Immature natural killer cell (primary cell): ENCODE measurements at regions not wholly inside any gene's neighbourhood (a gene's known extent, or its start where the extent isn't known, plus 50 kb on each side); places are given as distances from the start of the nearest gene placed in this dataset.
"Not testable (repeated sequence)": the region's sequence is repeated elsewhere in the genome, so short reads cannot be mapped to it uniquely, and the experiment has no call there.

Experiments
- DNase-seq, 3 donors: peaks; one replicate each; pipeline ENCODE4 v3.0.0; 2022; ENCODE audit warnings: mixed read lengths in 1 of 3
- H3K27ac Mint-ChIP-seq, 6 donors: one replicate each; pipeline ENCODE4 v1.8.0; 2020; ENCODE audit warnings: mixed read lengths in 6 of 6, mild to moderate bottlenecking in 5 of 6, inconsistent platforms in 4 of 6, moderate library complexity in 3 of 6
- H3K27me3 Mint-ChIP-seq, 3 donors: one replicate each; pipeline ENCODE4 v1.8.0; 2020 to 2021; ENCODE audit warnings: low read depth in 3 of 3, mild to moderate bottlenecking in 3 of 3, mixed read lengths in 3 of 3, moderate library complexity in 3 of 3, inconsistent platforms in 1 of 3
- H3K36me3 Mint-ChIP-seq, 3 donors: one replicate each; pipeline ENCODE4 v1.8.0; 2020; ENCODE audit warnings: mixed read lengths in 3 of 3, inconsistent platforms in 2 of 3, mild to moderate bottlenecking in 2 of 3
- H3K4me1 Mint-ChIP-seq, 2 donors: one replicate each; pipeline ENCODE4 v1.8.0; 2020; ENCODE audit warnings: inconsistent platforms in 2 of 2, mild to moderate bottlenecking in 2 of 2, mixed read lengths in 2 of 2, moderate library complexity in 1 of 2
- H3K4me3 Mint-ChIP-seq, 5 donors: one replicate each; pipeline ENCODE4 v1.8.0; 2020; ENCODE audit warnings: mild to moderate bottlenecking in 5 of 5, mixed read lengths in 5 of 5, inconsistent platforms in 3 of 5, moderate library complexity in 3 of 5
- H3K9me3 Mint-ChIP-seq, 6 donors: one replicate each; pipeline ENCODE4 v1.8.0; 2020; ENCODE audit warnings: mild to moderate bottlenecking in 6 of 6, mixed read lengths in 6 of 6, inconsistent platforms in 4 of 6, moderate library complexity in 3 of 6

DNA sequence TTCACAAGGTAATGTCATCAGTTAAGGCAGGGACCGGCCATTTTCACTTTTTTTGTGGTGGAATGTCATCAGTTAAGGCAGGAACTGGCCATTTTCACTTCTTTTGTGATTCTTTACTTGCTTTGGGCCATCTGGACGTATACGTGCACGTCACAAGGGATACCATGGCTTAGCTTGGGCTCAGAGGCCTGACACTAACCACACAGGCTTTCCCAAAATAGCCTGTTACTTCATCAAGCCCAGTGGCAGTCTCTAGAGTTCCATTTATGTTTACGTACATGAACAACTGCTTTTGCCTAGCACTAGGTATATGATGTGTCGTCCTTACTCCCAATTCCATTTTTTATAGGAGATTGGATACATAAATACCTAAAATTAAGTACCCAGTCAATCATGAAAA, 237.9 kb downstream of the C7orf25 start:
- H3K4me1 Mint-ChIP-seq: no peaks in the 10 kb centered on the region
- no peaks in the 10 kb centered on the region for H3K9me3 Mint-ChIP-seq
- H3K27ac Mint-ChIP-seq: no peak overlapping the region
- peaks cover 0 to 3% (median 0%) of the 10 kb centered on the region in 3 donors for H3K27me3 Mint-ChIP-seq
- H3K4me3 Mint-ChIP-seq: no peak overlapping the region
- no peak for DNase-seq
- H3K36me3 Mint-ChIP-seq: no peaks in the 10 kb centered on the region

DNA sequence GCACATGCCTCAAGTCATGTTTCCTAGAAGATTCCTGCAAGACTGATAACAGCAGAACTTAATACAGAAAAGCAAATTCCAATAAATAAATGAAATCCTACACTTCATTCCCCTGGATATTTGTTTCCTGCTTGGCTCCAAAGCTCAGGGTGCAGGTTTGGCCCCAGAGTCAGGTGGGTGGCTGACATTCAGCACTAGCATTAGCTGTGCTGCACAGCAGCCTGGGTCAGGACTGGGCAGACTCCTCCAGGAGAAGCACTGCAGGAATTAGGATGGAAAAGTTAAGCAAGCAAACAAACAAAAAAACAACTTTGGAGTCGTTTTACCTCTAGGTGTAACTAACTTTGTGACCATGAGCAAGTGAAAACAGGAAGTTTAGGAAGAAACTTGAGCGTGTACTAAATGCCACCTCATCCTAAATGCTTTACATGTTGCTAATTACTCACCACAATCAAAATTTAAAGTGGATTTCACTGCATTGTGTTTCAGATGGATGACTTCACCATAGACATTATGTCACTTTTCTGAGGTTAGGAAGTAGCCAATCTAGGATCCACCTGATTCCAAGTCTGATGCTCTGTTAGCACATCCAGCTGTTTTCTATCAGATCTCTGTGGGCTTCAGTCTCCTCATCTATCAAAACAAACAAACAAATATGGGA, 239.4 kb downstream of the C7orf25 start:
- Mint-ChIP-seq H3K9me3 (peaks cover 0 to 3% (median under 1%) of the 10 kb centered on the region in 6 donors), H3K4me1 (no peaks in the 10 kb centered on the region), H3K36me3 (no peaks in the 10 kb centered on the region), H3K4me3 (no peak overlapping the region), H3K27ac (no peak overlapping the region), H3K27me3 (peaks cover 0 to 3% (median 0%) of the 10 kb centered on the region in 3 donors)
- no peak for DNase-seq

DNA sequence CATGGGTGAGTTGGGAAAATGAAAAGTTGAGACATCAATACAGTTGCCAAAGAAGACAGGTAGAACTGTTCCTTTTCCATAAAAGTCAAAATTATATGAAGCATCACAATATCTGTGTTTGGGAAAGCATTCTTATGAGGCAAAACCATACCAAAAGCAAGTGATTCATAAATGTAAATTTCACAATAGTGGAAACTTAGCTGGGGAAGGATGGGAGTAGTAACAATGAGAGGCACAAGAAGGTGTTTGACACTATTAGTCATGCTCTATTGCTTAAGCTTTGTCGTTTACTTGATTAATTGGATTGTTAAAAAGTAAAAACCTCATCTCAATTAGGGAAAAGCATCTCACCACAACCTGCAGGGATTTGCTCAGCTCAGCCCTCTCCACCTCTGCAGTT, 240.2 kb downstream of the C7orf25 start:
- Mint-ChIP-seq H3K27ac (peak overlapping the region in 1 of 6 donors; percentile 25), H3K4me3 (no peak overlapping the region), H3K36me3 (no peaks in the 10 kb centered on the region), H3K27me3 (peaks cover 0 to 3% (median 0%) of the 10 kb centered on the region in 3 donors), H3K9me3 (peaks cover 0 to 12% (median 6%) of the 10 kb centered on the region in 6 donors), H3K4me1 (no peaks in the 10 kb centered on the region)
- no peak for DNase-seq

DNA sequence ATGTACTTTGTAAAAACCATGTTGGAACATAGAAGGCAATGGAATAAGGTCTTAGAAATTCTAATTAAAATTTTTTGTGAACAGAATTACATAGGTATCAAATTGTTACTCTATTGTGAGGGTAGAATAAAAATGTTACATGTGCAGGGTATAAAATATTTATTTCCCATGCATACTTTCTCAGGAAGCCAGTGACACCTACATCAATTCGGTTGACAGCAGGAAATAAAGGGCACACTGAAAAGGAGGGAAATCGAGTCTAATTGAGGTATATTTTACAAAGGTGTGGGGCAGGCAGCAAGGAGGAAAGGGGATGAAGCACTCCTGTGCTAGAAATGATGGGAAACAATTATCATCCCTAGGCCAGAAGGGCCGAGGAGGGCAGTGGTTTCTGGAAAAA, 244.9 kb downstream of the C7orf25 start:
- H3K36me3 Mint-ChIP-seq: no peaks in the 10 kb centered on the region
- H3K27me3 Mint-ChIP-seq: peaks cover 0 to 3% (median 2%) of the 10 kb centered on the region in 3 donors
- no peak overlapping the region for H3K4me3 Mint-ChIP-seq
- H3K27ac Mint-ChIP-seq: no peak overlapping the region
- no peak for DNase-seq
- H3K4me1 Mint-ChIP-seq: no peaks in the 10 kb centered on the region
- peaks cover 0 to 36% (median 11%) of the 10 kb centered on the region in 6 donors for H3K9me3 Mint-ChIP-seq

DNA sequence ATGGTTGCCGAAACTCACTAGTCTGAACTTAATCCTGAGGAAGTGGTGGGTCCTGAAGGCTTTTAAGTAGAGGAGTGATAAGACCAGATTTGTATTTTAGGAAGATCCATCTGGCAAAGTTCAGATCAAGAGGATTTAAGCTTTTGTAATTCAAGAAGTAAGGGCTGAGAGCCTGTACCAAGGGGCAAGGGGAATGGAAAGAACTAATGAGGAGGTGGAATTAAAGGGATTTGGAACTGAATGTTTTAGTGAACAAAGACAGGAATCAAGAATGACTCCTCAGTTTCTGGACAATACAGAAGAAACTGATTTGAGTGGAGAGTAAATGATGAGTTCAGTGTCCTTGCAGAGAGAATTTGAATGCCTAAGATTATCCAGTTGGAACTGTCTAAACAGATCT, 249.0 kb downstream of the C7orf25 start:
- Mint-ChIP-seq H3K4me3 (no peak overlapping the region), H3K4me1 (no peaks in the 10 kb centered on the region), H3K27me3 (peaks cover 0 to 2% (median 0%) of the 10 kb centered on the region in 3 donors), H3K36me3 (no peaks in the 10 kb centered on the region), H3K9me3 (peaks cover 1 to 36% (median 11%) of the 10 kb centered on the region in 6 donors), H3K27ac (no peak overlapping the region)
- DNase-seq: no peak

DNA sequence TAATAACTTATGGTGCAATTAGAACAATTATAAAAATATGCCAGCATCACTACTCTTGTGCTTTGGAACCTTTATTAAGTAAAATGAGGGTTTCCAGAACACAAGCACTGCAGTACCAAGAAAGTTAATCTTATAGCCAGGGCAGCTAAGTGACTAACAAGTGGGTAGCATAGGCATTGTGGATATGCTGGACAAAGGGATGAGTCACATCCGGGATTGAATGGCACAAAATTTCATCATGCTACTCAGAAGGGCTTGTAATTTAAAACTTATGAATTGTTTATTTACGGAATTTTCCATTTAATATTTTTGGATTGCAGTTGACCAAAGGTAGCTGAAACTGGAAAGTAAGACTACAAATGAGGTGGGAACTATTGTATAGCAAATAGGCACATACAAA, 250.6 kb downstream of the C7orf25 start:
- Mint-ChIP-seq H3K4me3 (no peak overlapping the region), H3K27ac (no peak overlapping the region), H3K36me3 (no peaks in the 10 kb centered on the region), H3K9me3 (peaks cover 2 to 21% (median 7%) of the 10 kb centered on the region in 6 donors), H3K4me1 (no peaks in the 10 kb centered on the region), H3K27me3 (peaks cover 0 to 5% (median 0%) of the 10 kb centered on the region in 3 donors)
- no peak for DNase-seq

DNA sequence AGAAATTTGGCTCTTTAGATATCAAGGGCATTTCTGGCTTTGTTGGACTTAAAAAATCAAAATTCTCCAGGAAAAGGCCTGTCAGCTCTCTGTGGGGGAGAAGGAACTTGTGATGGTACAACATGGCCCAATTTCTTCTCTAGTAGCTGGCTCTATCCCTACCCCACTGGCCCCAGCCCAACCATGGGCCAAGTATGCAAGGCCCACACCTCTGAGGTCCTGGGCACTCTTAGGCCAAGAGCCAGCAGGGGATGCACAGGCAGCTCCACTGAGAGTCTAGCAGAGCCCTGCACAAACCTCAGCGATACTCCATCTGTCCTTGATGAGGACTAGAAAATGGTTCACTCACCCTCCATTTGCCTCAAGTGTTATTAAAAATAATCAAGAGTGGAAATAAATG, 261.2 kb downstream of the C7orf25 start:
- Mint-ChIP-seq H3K27ac (no peak overlapping the region), H3K9me3 (peaks cover 0 to 23% (median 6%) of the 10 kb centered on the region in 6 donors), H3K4me1 (no peaks in the 10 kb centered on the region), H3K27me3 (peaks cover 0 to 4% (median 2%) of the 10 kb centered on the region in 3 donors), H3K4me3 (no peak overlapping the region), H3K36me3 (peaks cover 0 to 4% (median 0%) of the 10 kb centered on the region in 3 donors)
- no peak for DNase-seq

DNA sequence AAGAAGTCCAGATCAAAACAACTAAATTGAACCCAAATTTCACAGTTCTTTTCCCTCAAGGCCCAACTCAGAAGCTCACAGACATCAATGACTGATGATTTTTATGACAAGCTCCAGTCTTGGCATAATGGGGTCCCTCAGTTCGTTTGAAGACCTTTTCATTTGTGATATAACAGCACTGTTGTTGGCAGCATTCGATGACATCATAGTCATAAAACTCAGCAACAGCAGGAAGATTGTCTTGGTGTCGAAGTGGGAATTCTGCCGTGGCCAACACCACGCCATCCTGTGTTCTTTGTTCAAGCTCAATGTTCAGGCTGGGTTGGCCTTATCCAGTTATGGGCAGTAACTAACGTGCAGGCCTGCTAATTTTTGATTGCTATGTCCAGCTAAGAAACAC, 261.7 kb downstream of the C7orf25 start:
- H3K27ac Mint-ChIP-seq: no peak overlapping the region
- H3K9me3 Mint-ChIP-seq: peaks cover 0 to 18% (median 4%) of the 10 kb centered on the region in 6 donors
- H3K4me3 Mint-ChIP-seq: no peak overlapping the region
- peaks cover 0 to 2% (median 2%) of the 10 kb centered on the region in 3 donors for H3K27me3 Mint-ChIP-seq
- peaks cover 0 to 4% (median 0%) of the 10 kb centered on the region in 3 donors for H3K36me3 Mint-ChIP-seq
- DNase-seq: no peak
- H3K4me1 Mint-ChIP-seq: no peaks in the 10 kb centered on the region

DNA sequence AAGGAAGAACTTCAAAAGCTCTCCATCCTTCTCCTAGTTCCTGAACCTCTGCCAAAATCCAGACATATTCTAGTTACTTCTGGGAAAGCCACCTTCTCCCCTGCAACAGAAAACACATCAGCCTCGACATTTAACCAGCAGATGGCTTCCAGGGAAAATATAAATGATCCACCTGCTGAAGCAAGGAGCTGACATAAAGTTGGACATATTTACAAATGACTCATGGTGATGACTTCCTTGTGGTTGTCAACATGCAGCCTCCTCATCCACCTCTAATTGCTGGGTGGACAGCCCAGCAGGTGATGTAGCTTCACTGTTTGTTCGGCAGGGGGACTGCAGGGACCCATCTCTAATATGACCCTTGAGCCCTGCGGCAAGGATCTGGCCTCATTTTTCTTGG, 266.0 kb downstream of the C7orf25 start:
- Mint-ChIP-seq H3K36me3 (no peaks in the 10 kb centered on the region), H3K9me3 (peaks cover 0 to 4% (median 2%) of the 10 kb centered on the region in 6 donors), H3K27me3 (peaks cover 2 to 3% (median 2%) of the 10 kb centered on the region in 3 donors), H3K4me3 (no peak overlapping the region), H3K4me1 (no peaks in the 10 kb centered on the region), H3K27ac (no peak overlapping the region)
- DNase-seq: no peak

DNA sequence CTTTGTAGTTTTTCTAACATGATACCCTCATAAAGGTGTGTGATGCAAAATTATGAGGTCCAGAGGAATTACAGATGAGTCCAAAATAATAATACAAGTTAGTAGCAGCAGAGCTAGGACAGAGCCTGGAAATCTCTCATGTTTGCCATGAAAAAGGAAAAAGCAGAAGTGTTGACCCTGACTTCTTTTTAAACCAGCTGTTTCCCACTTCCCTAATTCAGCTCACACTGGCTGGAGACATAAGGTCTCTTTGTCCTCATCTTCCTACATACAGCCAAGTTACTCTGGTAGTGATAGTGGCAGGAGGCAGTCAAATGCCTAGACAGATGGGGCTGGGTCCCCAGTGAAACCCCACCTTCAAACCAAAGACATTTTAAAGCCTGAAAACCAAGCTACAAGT, 269.2 kb downstream of the C7orf25 start:
- Mint-ChIP-seq H3K36me3 (no peaks in the 10 kb centered on the region), H3K4me1 (no peaks in the 10 kb centered on the region), H3K9me3 (peaks cover 0 to 4% (median 2%) of the 10 kb centered on the region in 6 donors), H3K27ac (no peak overlapping the region), H3K27me3 (peaks cover 2 to 4% (median 3%) of the 10 kb centered on the region in 3 donors), H3K4me3 (no peak overlapping the region)
- no peak for DNase-seq

DNA sequence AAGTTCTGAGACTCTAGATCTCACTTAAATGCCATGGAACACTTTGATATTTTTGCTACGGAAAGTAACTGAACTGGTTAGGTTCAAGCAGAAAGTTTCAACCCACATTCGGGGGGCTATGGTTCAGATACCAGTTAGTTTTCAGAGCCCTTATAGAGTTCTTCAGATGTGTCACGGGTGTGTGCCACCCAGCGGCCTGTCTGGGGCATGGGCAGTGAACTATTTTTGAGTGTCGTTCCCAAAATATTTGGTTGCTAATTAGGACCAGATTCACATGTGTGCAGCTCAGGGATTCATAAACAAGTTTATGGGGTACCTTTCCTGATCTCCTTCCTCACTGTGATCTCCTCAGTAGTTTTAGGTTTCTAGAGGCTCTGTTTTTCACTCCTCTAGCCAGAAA, 271.9 kb downstream of the C7orf25 start:
- Mint-ChIP-seq H3K27ac (no peak overlapping the region), H3K4me3 (no peak overlapping the region), H3K27me3 (peaks cover 2 to 4% (median 3%) of the 10 kb centered on the region in 3 donors), H3K4me1 (no peaks in the 10 kb centered on the region), H3K36me3 (no peaks in the 10 kb centered on the region), H3K9me3 (peaks cover 0 to 2% (median under 1%) of the 10 kb centered on the region in 6 donors)
- no peak for DNase-seq

DNA sequence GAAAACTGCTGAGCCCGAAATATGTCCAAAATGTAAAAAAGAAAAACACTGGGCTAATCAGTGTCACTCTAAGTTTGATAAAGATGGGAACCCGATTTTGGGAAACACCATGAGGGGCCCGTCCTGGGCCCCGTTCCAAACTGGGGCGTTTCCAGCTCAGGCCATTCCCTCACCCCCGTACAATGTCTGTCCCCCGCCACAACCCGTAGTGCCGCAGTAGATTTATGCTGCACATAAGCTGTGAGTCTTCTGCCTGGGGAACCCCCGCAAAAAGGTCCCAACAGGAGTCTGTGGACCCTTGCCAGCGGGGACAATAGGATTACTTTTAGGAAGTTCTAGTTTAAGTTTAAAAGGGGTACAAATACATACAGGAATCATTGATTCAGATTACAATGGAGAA, 275.5 kb downstream of the C7orf25 start:
- not testable (repeated sequence) for H3K27me3 Mint-ChIP-seq, H3K4me3 Mint-ChIP-seq, H3K9me3 Mint-ChIP-seq, H3K27ac Mint-ChIP-seq, DNase-seq, H3K4me1 Mint-ChIP-seq, H3K36me3 Mint-ChIP-seq

DNA sequence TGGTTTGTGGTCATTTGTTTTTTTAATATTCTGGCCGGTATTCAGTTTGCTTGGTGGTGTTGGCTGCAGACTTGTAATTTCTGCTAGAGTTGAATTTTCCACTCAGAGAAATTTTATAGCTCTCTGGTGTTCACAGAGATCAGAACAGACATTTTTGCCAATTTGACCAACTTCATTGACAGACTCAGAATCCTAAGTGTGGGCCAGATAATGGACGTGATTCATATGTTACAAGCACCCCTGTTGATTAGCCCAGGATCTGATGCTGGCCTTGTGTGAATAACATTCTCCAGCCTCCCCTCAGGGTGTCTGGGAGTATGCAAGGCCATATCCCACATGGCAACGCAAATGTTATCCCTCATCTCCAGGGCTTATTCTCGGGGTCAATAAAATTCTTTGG, 283.8 kb downstream of the C7orf25 start:
- Mint-ChIP-seq H3K9me3 (peaks cover 0 to 13% (median 0%) of the 10 kb centered on the region in 6 donors), H3K4me3 (no peak overlapping the region), H3K27me3 (peaks cover 0 to 4% (median 2%) of the 10 kb centered on the region in 3 donors), H3K27ac (no peak overlapping the region), H3K36me3 (no peaks in the 10 kb centered on the region), H3K4me1 (peaks cover 0 to 3% of the 10 kb centered on the region in 2 donors)
- DNase-seq: no peak

DNA sequence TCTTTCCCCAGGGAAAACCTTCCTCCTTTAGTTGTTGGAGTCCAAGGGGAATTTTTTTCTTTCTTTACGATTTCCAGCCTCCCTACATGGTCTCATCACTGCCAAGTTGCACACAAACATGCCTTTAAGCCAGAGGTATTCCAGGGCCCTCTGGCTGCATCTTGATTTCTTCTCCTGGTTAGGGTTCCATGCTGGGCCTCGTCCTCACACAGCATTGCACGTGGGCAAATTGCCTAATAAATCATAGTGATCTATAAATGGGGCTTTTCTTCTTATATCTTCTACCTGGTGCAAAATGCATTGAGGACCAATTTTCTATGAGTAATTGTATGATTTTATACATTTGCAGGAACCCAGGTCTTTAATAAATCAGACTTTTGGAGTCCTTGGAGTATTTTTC, 284.2 kb downstream of the C7orf25 start:
- no peak overlapping the region for H3K27ac Mint-ChIP-seq
- DNase-seq: no peak
- no peak overlapping the region for H3K4me3 Mint-ChIP-seq
- H3K9me3 Mint-ChIP-seq: peaks cover 0 to 13% (median 0%) of the 10 kb centered on the region in 6 donors
- no peaks in the 10 kb centered on the region for H3K36me3 Mint-ChIP-seq
- peaks cover 0 to 4% (median 2%) of the 10 kb centered on the region in 3 donors for H3K27me3 Mint-ChIP-seq
- peaks cover 0 to 3% of the 10 kb centered on the region in 2 donors for H3K4me1 Mint-ChIP-seq

DNA sequence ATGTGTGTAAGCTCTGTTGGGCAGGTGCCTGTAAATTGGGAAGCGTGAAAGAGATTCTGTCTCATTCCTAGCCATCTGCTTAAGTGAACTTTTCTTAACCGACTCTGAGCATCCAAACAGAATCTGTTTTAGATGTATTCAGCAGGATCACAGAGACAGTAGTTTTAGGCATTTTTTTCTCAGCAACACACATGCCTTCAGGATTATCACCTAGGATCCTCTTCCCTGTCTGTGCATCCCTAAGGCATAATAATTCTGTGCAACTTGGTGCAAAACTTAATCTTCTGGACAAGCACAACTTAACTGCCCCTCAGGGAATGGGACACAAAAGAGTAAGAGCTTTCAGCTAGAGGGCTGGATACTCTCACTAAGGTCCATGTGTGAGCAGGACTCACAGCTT, 284.8 kb downstream of the C7orf25 start:
- Mint-ChIP-seq H3K9me3 (peaks cover 0 to 13% (median 0%) of the 10 kb centered on the region in 6 donors), H3K27me3 (peaks cover 0 to 4% (median 2%) of the 10 kb centered on the region in 3 donors), H3K36me3 (no peaks in the 10 kb centered on the region), H3K4me3 (no peak overlapping the region), H3K27ac (no peak overlapping the region), H3K4me1 (peaks cover 0 to 3% of the 10 kb centered on the region in 2 donors)
- DNase-seq: no peak
